Ishikawa (cell line): ENCODE measurements at regions not wholly inside any gene's neighbourhood (a gene's known extent, or its start where the extent isn't known, plus 50 kb on each side); places are given as distances from the start of the nearest gene placed in this dataset.

Experiments
- CEBPB ChIP-seq: IDR thresholded peaks from 2 replicates; pipeline ENCODE4 v1.6.1; 2012
- CREB1 ChIP-seq: IDR thresholded peaks from 2 replicates; pipeline ENCODE4 v1.6.1; 2012; ENCODE audit warnings: low read depth
- NFIC ChIP-seq: IDR thresholded peaks from 2 replicates; pipeline ENCODE4 v1.6.1; 2012
- RAD21 ChIP-seq: IDR thresholded peaks from 2 replicates; pipeline ENCODE4 v1.6.1; 2012; ENCODE audit warnings: low read depth
- TAF1 ChIP-seq: IDR thresholded peaks from 2 replicates; pipeline ENCODE4 v1.6.1; 2012; ENCODE audit warnings: low read depth, mild to moderate bottlenecking
- TCF12 ChIP-seq: IDR thresholded peaks from 2 replicates; pipeline ENCODE4 v1.6.1; 2012; ENCODE audit warnings: low read depth
- TEAD4 ChIP-seq: IDR thresholded peaks from 2 replicates; pipeline ENCODE4 v1.6.1; 2012
- YY1 ChIP-seq: IDR thresholded peaks from 2 replicates; pipeline ENCODE4 v1.6.1; 2012; ENCODE audit warnings: low read depth
- TF ChIP-seq, protein P1 (sequence below): IDR thresholded peaks from 2 replicates; pipeline ENCODE4 v1.6.1; 2012
- TF ChIP-seq, protein P2 (sequence below): IDR thresholded peaks from 2 replicates; pipeline ENCODE4 v1.6.1; 2012; ENCODE audit warnings: low read depth, mild to moderate bottlenecking

DNA sequence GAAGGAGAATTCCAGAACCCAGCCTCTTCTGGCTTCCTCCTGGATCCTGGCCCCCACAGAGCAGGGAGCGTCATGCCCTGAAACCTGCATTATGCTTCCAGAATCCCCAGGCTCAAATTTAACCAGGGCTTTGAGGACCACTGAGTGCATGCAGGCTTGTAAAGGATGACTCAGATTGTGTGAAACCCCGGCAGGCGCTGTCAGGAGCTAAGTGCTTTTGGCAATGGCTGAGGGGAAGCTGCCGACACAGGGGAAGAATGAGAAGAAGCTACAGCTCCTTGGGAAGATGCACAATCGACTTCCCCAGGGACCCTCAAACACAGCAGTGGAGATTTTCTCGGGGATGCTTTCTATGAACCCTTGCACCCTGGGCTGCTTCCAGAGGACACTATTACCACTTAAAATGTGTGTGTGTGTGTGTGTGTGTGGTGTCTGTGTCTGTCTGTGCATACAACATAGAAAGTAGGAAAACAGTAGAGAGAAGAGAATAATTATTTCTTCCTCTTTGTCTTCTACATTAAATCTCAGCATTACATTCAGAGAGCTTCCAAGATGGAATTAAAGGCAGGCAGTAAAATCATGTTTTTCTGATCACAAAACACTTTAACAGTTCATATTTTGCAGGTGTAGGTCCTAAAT lies 183.5 kb upstream of the INHBA start:
- TF ChIP-seq TCF12: no peak
- TF ChIP-seq TAF1: no peak
- TF ChIP-seq NFIC: no peak
- TF ChIP-seq RAD21: no peak
- TF ChIP-seq, protein P1, sequence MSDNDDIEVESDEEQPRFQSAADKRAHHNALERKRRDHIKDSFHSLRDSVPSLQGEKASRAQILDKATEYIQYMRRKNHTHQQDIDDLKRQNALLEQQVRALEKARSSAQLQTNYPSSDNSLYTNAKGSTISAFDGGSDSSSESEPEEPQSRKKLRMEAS: no peak
- TF ChIP-seq, protein P2, sequence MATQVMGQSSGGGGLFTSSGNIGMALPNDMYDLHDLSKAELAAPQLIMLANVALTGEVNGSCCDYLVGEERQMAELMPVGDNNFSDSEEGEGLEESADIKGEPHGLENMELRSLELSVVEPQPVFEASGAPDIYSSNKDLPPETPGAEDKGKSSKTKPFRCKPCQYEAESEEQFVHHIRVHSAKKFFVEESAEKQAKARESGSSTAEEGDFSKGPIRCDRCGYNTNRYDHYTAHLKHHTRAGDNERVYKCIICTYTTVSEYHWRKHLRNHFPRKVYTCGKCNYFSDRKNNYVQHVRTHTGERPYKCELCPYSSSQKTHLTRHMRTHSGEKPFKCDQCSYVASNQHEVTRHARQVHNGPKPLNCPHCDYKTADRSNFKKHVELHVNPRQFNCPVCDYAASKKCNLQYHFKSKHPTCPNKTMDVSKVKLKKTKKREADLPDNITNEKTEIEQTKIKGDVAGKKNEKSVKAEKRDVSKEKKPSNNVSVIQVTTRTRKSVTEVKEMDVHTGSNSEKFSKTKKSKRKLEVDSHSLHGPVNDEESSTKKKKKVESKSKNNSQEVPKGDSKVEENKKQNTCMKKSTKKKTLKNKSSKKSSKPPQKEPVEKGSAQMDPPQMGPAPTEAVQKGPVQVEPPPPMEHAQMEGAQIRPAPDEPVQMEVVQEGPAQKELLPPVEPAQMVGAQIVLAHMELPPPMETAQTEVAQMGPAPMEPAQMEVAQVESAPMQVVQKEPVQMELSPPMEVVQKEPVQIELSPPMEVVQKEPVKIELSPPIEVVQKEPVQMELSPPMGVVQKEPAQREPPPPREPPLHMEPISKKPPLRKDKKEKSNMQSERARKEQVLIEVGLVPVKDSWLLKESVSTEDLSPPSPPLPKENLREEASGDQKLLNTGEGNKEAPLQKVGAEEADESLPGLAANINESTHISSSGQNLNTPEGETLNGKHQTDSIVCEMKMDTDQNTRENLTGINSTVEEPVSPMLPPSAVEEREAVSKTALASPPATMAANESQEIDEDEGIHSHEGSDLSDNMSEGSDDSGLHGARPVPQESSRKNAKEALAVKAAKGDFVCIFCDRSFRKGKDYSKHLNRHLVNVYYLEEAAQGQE: no peak
- no peak for TF ChIP-seq CEBPB
- TF ChIP-seq YY1: no peak
- TF ChIP-seq TEAD4: no peak
- no peak for TF ChIP-seq CREB1
